Nephron progenitor cell (in vitro differentiated cells): ENCODE measurements at regions not wholly inside any gene's neighbourhood (a gene's known extent, or its start where the extent isn't known, plus 50 kb on each side); places are given as distances from the start of the nearest gene placed in this dataset.

Experiments used
- DNase-seq: peaks from one replicate; pipeline ENCODE4 v3.0.0; 2021
- H3K27ac Mint-ChIP-seq: 2 replicates; pipeline ENCODE4 v1.8.0; 2021; ENCODE audit warnings: mild to moderate bottlenecking, moderate library complexity, mixed read lengths
- H3K27me3 Mint-ChIP-seq: 2 replicates; pipeline ENCODE4 v1.8.0; 2021; ENCODE audit warnings: mild to moderate bottlenecking, low read depth, mixed read lengths; ENCODE audit not compliant: poor library complexity
- H3K36me3 Mint-ChIP-seq: 2 replicates; pipeline ENCODE4 v1.8.0; 2021; ENCODE audit warnings: low read depth, mixed read lengths
- H3K4me1 Mint-ChIP-seq: 2 replicates; pipeline ENCODE4 v1.8.0; 2021; ENCODE audit warnings: mixed read lengths
- H3K4me3 Mint-ChIP-seq: 2 replicates; pipeline ENCODE4 v1.8.0; 2021; ENCODE audit warnings: mild to moderate bottlenecking, moderate library complexity, mixed read lengths
- H3K9me3 Mint-ChIP-seq: 2 replicates; pipeline ENCODE4 v1.8.0; 2021; ENCODE audit warnings: mild to moderate bottlenecking, moderate library complexity, mixed read lengths
- TF ChIP-seq, protein P1 (sequence below): fragments of 200-600 bp; sonication (generic); IDR thresholded peaks from 2 replicates; pipeline ENCODE4 v1.5.0; 2021; ENCODE audit warnings: antibody characterized with exemption

GRCh38 chr1:90201467-90202358 is 206.8 kb downstream of the ZNF326 start:
- Mint-ChIP-seq H3K36me3 (no peaks in the 10 kb centered on the region), H3K9me3 (no peaks in the 10 kb centered on the region), H3K27ac (peak overlapping the region; percentile 63), H3K4me1 (peaks cover 32% of the 10 kb centered on the region), H3K27me3 (peaks cover 11% of the 10 kb centered on the region), H3K4me3 (no peak overlapping the region)
- DNase-seq: no peak
- TF ChIP-seq, protein P1, sequence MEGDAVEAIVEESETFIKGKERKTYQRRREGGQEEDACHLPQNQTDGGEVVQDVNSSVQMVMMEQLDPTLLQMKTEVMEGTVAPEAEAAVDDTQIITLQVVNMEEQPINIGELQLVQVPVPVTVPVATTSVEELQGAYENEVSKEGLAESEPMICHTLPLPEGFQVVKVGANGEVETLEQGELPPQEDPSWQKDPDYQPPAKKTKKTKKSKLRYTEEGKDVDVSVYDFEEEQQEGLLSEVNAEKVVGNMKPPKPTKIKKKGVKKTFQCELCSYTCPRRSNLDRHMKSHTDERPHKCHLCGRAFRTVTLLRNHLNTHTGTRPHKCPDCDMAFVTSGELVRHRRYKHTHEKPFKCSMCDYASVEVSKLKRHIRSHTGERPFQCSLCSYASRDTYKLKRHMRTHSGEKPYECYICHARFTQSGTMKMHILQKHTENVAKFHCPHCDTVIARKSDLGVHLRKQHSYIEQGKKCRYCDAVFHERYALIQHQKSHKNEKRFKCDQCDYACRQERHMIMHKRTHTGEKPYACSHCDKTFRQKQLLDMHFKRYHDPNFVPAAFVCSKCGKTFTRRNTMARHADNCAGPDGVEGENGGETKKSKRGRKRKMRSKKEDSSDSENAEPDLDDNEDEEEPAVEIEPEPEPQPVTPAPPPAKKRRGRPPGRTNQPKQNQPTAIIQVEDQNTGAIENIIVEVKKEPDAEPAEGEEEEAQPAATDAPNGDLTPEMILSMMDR: no peak

DNA sequence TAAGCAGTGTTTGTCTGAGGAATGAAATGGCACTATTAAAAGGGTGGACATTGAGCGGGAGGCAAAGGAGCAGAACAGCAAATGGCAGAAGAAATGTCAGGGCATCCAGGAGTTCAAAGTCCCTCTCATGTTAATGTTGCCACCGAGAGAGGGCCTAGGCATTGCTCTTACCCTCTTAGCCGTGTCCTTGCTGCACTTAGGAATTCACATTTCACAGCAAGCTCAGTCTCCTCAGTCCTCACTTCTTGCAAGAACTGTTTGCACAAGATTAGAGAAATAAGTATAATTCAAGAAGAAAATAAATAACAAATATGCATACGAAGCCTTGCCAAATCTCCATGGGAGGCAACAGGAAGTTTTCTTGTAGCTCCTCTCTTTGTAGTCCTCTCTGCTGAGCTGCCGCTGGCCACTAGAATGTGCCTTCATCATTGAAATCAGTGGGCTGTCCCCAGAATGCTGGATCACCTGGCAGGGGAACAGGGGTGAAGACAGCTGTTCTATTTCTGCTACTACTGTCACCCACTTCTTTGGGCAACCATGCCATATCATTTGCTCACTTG is 205.8 kb downstream of the ZNF326 start:
- Mint-ChIP-seq H3K4me1 (peaks cover 32% of the 10 kb centered on the region), H3K9me3 (no peaks in the 10 kb centered on the region), H3K27ac (peak overlapping the region; percentile 62), H3K27me3 (peaks cover 15% of the 10 kb centered on the region), H3K36me3 (no peaks in the 10 kb centered on the region), H3K4me3 (no peak overlapping the region)
- DNase-seq: no peak
- TF ChIP-seq, protein P1: no peak

GRCh38 chr1:90198616-90199332 is 203.9 kb downstream of the ZNF326 start:
- H3K4me1 Mint-ChIP-seq: peaks cover 30% of the 10 kb centered on the region
- H3K9me3 Mint-ChIP-seq: no peaks in the 10 kb centered on the region

DNA sequence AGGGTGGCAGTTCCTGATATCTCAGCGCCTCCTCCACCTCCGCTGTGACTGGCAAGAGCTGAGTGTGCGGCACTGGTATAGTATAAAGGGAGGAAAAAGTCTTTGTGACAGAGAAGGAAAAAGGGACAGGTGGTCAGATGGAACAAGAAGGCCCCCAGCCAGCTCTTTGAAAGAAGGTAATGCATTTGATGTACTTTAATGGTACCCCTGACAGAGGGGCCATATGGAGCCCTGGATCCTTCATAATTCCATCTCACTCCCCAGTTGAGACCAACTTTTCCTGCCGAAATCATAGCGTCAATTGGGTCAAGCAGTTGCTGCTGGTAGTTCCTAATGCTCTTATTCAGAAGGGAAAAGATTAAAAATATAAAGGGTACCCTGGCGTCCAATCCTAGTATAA is 198.2 kb downstream of the ZNF326 start:
- H3K4me1 Mint-ChIP-seq: peaks cover 16% of the 10 kb centered on the region
- TF ChIP-seq, protein P1: no peak
- no peaks in the 10 kb centered on the region for H3K36me3 Mint-ChIP-seq
- no peaks in the 10 kb centered on the region for H3K9me3 Mint-ChIP-seq
- H3K27me3 Mint-ChIP-seq: peaks cover 4% of the 10 kb centered on the region
- no peak overlapping the region for H3K27ac Mint-ChIP-seq
- no peak overlapping the region for H3K4me3 Mint-ChIP-seq
- no peak for DNase-seq

More at GRCh38 chr1:90198616-90199332, 203.9 kb downstream of the ZNF326 start:
- no peaks in the 10 kb centered on the region for H3K36me3 Mint-ChIP-seq
- H3K27ac Mint-ChIP-seq: peak overlapping the region; percentile 82
- H3K4me3 Mint-ChIP-seq: peak overlapping the region; percentile 25
- DNase-seq: no peak
- TF ChIP-seq, protein P1: no peak
- peaks cover 11% of the 10 kb centered on the region for H3K27me3 Mint-ChIP-seq

GRCh38 chr1:90192408-90192807 is 197.5 kb downstream of the ZNF326 start:
- Mint-ChIP-seq H3K27ac (no peak overlapping the region), H3K4me1 (peaks cover 10% of the 10 kb centered on the region), H3K27me3 (peaks cover 4% of the 10 kb centered on the region), H3K4me3 (no peak overlapping the region), H3K36me3 (no peaks in the 10 kb centered on the region), H3K9me3 (no peaks in the 10 kb centered on the region)
- TF ChIP-seq, protein P1: no peak
- DNase-seq: no peak
